Astrocyte of the cerebellum (primary cell): ENCODE measurements at regions not wholly inside any gene's neighbourhood (a gene's known extent, or its start where the extent isn't known, plus 50 kb on each side); places are given as distances from the start of the nearest gene placed in this dataset.

ENCODE experiments used
- DNase-seq: peaks from one replicate; pipeline ENCODE4 v3.0.0-alpha.2; 2011; ENCODE audit warnings: low read depth
- H3K4me3 ChIP-seq: 2 replicates; pipeline ENCODE4 v1.5.1; 2011; ENCODE audit warnings: mild to moderate bottlenecking, low read depth, low read length, moderate library complexity
- CTCF ChIP-seq: IDR thresholded peaks from 2 replicates; pipeline ENCODE4 v1.5.1; 2012; ENCODE audit warnings: low read length, low read depth, moderate library complexity, mild to moderate bottlenecking; ENCODE audit errors: missing control alignments
- in situ Hi-C: cut with HindIII; loops from 2 replicates; pipeline ENCODE4 v1.10.0; 2017; ENCODE audit warnings: low sequenced_read_pairs

- no peak overlapping the region for H3K4me3 ChIP-seq
- TF ChIP-seq CTCF = no peak
- in situ Hi-C loops = no loop called here
- DNase-seq = no peak
These were observed 78.0 kb upstream of the OXGR1 start for GRCh38 chr13:97072297-97072696.

- H3K4me3 ChIP-seq = no peak overlapping the region
- no peak for TF ChIP-seq CTCF
- DNase-seq = no peak
- in situ Hi-C loops = no loop called here
These were observed 80.3 kb upstream of the OXGR1 start for GRCh38 chr13:97074618-97075017.

GRCh38 chr13:97076898-97077297 lies 82.6 kb upstream of the OXGR1 start:
- no peak overlapping the region for H3K4me3 ChIP-seq
- in situ Hi-C loops = no loop called here
- no peak for DNase-seq
- TF ChIP-seq CTCF = no peak

- DNase-seq = no peak
- in situ Hi-C loops = no loop called here
- no peak overlapping the region for H3K4me3 ChIP-seq
- TF ChIP-seq CTCF = no peak
These were observed 83.1 kb upstream of the OXGR1 start for GRCh38 chr13:97077341-97077740.

GRCh38 chr13:97079726-97080125 lies 85.5 kb upstream of the OXGR1 start:
- TF ChIP-seq CTCF = no peak
- no peak for DNase-seq
- in situ Hi-C loops = no loop called here
- H3K4me3 ChIP-seq = no peak overlapping the region

- no peak for DNase-seq
- no peak for TF ChIP-seq CTCF
- in situ Hi-C loops = no loop called here
- H3K4me3 ChIP-seq = no peak overlapping the region
These were observed 88.4 kb upstream of the OXGR1 start for GRCh38 chr13:97082461-97083207.

- TF ChIP-seq CTCF = no peak
- no peak overlapping the region for H3K4me3 ChIP-seq
- DNase-seq = no peak
- in situ Hi-C loops = no loop called here
These were observed 96.9 kb upstream of the OXGR1 start for GRCh38 chr13:97091196-97091595.
